ENCODE measurements at regions not wholly inside any gene's neighbourhood (a gene's known extent, or its start where the extent isn't known, plus 50 kb on each side); places are given as distances from the start of the nearest gene placed in this dataset.

DNA sequence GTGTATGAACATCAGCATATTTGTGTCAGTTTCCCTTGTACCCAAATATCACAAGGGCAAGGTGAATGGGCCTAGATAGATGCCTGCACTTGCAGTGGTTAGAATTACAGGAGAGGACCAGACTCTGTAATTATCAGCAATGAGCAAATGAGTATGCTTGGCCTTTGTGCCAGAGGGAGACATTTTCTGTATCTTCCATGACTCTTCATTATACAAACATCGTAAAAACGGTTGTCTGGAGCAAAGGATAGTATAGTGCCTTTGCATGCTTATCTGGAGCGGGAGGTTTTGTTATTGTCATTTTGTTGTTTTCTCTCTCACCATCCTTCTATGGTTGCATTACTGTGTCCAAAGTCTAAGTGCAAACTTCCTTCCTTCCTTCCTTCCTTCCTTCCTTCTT is 1568.5 kb upstream of the NUDT12 start:
- TF ChIP-seq, protein P1, sequence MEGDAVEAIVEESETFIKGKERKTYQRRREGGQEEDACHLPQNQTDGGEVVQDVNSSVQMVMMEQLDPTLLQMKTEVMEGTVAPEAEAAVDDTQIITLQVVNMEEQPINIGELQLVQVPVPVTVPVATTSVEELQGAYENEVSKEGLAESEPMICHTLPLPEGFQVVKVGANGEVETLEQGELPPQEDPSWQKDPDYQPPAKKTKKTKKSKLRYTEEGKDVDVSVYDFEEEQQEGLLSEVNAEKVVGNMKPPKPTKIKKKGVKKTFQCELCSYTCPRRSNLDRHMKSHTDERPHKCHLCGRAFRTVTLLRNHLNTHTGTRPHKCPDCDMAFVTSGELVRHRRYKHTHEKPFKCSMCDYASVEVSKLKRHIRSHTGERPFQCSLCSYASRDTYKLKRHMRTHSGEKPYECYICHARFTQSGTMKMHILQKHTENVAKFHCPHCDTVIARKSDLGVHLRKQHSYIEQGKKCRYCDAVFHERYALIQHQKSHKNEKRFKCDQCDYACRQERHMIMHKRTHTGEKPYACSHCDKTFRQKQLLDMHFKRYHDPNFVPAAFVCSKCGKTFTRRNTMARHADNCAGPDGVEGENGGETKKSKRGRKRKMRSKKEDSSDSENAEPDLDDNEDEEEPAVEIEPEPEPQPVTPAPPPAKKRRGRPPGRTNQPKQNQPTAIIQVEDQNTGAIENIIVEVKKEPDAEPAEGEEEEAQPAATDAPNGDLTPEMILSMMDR (IDR thresholded peaks at IDR 0.05) = no peak
- no peak for TF ChIP-seq POLR2A (IDR thresholded peaks at IDR 0.05)
